ENCODE measurements at regions not wholly inside any gene's neighbourhood (a gene's known extent, or its start where the extent isn't known, plus 50 kb on each side); places are given as distances from the start of the nearest gene placed in this dataset.
"Not testable (repeated sequence)": the region's sequence is repeated elsewhere in the genome, so short reads cannot be mapped to it uniquely, and the experiment has no call there.

GRCh38 chr1:114032271-114033215, 53.3 kb downstream of the OLFML3 start:
- TF ChIP-seq CTCF (IDR thresholded peaks at IDR 0.05; ENCODE audit: insufficient read depth, low read length): no peak
- H3K4me3 ChIP-seq (ENCODE audit: low read depth, low read length): no peak overlapping the region
- peak; percentile 59 for DNase-seq (ENCODE audit: low read depth)

DNA sequence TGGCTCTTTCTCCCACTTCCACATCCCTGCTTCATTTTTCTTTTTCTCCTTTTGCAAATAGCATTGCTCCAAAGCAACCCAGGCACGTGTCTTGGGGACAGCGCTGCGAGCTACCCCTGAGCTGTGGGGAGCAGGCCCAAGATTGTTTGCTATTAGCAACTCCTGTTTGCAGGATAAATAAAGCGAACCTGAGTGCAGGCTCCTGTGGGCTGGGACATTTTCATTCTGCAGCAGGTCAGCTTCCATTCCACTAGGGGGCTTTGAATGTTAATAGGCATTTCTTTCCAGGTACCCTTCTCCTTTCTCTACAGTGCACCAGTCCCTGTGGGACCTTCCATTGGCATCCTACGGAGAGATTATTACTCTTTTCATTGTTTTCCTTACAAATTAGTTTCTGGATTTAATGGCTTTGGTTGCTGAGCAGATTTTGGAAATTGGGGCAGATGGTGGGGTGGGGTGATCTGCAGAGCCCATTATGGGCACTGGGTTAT, 54.0 kb downstream of the OLFML3 start:
- no peak for DNase-seq (ENCODE audit: low read depth)
- H3K4me3 ChIP-seq (ENCODE audit: low read depth, low read length): no peak overlapping the region
- peak; percentile 58 for TF ChIP-seq CTCF (IDR thresholded peaks at IDR 0.05; ENCODE audit: insufficient read depth, low read length)

GRCh38 chr1:114033961-114034360, 54.7 kb downstream of the OLFML3 start:
- no peak overlapping the region for H3K4me3 ChIP-seq (ENCODE audit: low read depth, low read length)
- TF ChIP-seq CTCF (IDR thresholded peaks at IDR 0.05; ENCODE audit: insufficient read depth, low read length): no peak
- DNase-seq (ENCODE audit: low read depth): no peak

DNA sequence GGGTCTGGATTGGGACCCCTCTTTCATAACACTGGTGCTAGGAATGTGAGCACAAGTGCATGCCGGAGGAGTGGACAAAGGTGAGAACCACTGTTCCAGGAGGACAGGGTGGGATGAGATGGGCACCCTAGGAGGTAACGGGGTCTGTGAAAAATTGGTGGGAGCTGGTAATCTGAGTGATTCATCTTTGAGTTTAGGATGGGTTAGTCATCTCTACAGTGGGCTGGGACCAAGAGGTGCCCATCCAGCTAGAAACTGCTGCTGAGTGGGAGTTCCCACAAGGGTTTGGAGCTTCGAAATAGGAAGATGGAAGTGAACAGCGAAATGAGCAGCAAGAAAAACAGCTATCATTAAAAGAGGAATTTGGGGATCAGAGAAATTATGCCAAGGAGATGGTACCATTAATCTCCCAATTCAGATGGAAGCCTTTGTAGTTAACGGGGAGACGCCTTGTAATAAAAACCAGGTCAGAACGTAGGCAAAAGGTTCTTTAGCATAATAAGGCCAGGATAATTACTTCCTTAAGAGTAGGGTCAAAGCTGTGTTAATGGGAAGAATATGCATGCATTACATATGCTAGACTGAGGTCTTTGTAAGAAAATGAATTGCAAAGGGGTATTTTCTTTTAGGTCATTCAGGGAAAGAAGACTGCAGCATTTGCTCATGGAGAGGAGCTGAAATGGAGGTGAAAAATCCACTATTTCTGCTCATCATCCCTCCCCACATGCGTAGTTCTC, 55.5 kb downstream of the OLFML3 start:
- no peak overlapping the region for H3K4me3 ChIP-seq (ENCODE audit: low read depth, low read length)
- no peak for TF ChIP-seq CTCF (IDR thresholded peaks at IDR 0.05; ENCODE audit: insufficient read depth, low read length)
- DNase-seq (ENCODE audit: low read depth): no peak

DNA sequence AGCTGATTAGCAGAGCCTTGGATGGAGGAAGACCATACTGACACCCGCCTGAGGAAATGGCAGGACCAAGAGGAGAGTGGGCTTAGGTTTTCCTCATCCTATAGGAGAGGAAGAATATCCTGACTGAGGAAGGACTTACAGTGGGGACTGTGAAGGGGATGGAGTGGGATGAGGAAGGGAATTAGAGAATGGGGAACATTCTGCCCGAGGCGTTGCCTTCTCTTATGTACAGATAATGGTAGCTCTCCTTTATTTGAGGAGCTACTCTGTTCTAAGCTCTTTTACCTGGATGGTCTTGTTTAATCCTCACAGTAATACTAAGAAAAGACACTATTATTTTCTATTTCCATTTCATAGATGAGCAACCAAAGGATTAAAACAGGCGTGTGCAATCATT, 56.0 kb downstream of the OLFML3 start:
- H3K4me3 ChIP-seq (ENCODE audit: low read depth, low read length): no peak overlapping the region
- DNase-seq (ENCODE audit: low read depth): no peak
- no peak for TF ChIP-seq CTCF (IDR thresholded peaks at IDR 0.05; ENCODE audit: insufficient read depth, low read length)

DNA sequence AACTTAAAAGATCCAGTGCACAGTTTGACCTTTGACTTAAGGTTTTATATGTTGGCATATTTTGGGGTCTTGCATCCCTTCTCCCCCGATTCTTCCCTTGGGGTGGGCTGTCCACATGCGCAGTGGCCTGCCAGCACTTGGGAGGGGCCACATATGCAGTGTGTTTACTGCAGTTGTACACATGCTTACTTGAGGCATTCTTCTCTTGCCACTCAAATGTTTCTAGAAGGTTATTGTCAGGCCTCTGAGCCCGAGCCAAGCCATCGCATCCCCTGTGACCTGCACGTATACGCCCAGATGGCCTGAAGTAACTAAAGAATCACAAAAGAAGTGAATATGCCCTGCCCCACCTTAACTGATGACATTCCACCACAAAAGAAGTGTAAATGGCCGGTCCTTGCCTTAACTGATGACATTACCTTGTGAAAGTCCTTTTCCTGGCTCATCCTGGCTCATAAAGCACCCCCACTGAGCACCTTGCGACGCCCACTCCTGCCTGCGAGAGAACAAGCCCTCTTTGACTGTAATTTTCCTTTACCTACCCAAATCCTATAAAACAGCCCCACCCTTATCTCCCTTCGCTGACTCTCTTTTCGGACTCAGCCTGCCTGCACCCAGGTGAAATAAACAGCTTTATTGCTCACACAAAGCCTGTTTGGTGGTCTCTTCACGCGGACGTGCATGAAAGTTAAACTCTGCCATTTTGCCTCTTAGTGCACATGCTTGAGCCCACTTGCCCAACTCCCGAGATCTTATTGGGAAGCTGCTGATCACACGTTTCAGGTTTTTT, 57.8 kb downstream of the OLFML3 start:
- DNase-seq (ENCODE audit: low read depth); H3K4me3 ChIP-seq (ENCODE audit: low read depth, low read length): not testable (repeated sequence)

DNA sequence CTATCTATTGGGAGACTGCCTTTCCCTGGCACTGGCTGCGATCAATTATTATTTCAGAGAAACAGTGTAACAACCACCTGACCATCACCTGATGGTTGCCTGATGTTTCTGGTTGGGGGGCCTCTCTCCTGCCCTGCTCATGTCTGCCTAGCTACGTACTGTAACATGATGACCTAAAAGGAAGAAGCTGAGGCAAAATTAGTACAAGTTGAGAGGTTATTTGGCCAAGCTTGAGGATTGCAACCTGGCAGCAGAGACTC, 58.3 kb downstream of the OLFML3 start:
- DNase-seq (ENCODE audit: low read depth): no peak
- no peak for TF ChIP-seq CTCF (IDR thresholded peaks at IDR 0.05; ENCODE audit: insufficient read depth, low read length)

More for the DNA sequence above, 58.3 kb downstream of the OLFML3 start:
- no peak overlapping the region for H3K4me3 ChIP-seq (ENCODE audit: low read depth, low read length)
